Stomach smooth muscle (tissue), 2 donors: ENCODE measurements at regions not wholly inside any gene's neighbourhood (a gene's known extent, or its start where the extent isn't known, plus 50 kb on each side); places are given as distances from the start of the nearest gene placed in this dataset.

Experiments
- H3K27ac ChIP-seq: one replicate; pipeline ENCODE4 v1.7.0; 2013; ENCODE audit warnings: mild to moderate bottlenecking, low read length, inconsistent platforms
- H3K27me3 ChIP-seq, 2 donors: one replicate each; pipeline ENCODE4 v1.7.0; 2013; ENCODE audit warnings: low read length in 2 of 2; ENCODE audit not compliant: insufficient read depth in 2 of 2, control insufficient read depth in 1 of 2
- H3K36me3 ChIP-seq, 2 donors: one replicate each; pipeline ENCODE4 v1.7.0; 2013; ENCODE audit warnings: low read length in 2 of 2; ENCODE audit not compliant: control insufficient read depth in 2 of 2, insufficient read depth in 2 of 2
- H3K4me1 ChIP-seq: one replicate; pipeline ENCODE4 v1.7.0; 2013; ENCODE audit warnings: low read length; ENCODE audit not compliant: control insufficient read depth, insufficient read depth
- H3K4me3 ChIP-seq, 2 donors: one replicate each; pipeline ENCODE4 v1.7.0; 2013; ENCODE audit warnings: low read length in 2 of 2
- H3K9ac ChIP-seq, 2 donors: one replicate each; pipeline ENCODE4 v1.7.0; 2013; ENCODE audit warnings: low read length in 2 of 2, mild to moderate bottlenecking in 1 of 2
- H3K9me3 ChIP-seq, 2 donors: one replicate each; pipeline ENCODE4 v1.7.0; 2013; ENCODE audit warnings: low read length in 2 of 2; ENCODE audit not compliant: control insufficient read depth in 2 of 2
- donor health status: healthy.
- donor health status: Pancreatic carcinoma.

GRCh38 chr1:4877426-4877825 is 223.0 kb downstream of the AJAP1 start:
- peaks cover 2 to 3% of the 10 kb centered on the region in 2 donors for H3K27me3 ChIP-seq

DNA sequence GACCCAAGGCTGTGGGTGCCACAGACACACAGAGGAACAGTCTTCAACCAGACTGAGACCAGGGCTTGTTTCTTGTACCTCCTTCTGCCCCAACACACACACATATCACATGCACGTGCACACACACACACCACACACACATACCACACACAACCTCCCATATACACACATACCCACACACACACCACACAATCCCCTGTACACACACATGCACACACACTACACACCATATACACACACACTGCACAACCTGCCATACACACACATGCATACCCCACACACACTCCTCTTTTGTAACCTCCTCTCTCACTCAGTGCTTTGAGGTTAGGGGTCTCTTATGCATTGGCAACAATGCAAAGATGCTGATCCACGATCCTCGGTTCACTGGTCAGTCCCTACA is 217.0 kb downstream of the AJAP1 start:
- H3K4me3 ChIP-seq = no peak overlapping the region
- no peaks in the 10 kb centered on the region for H3K36me3 ChIP-seq
- H3K27me3 ChIP-seq = no peaks in the 10 kb centered on the region
- no peaks in the 10 kb centered on the region for H3K4me1 ChIP-seq
- no peak overlapping the region for H3K27ac ChIP-seq
- peaks cover 2 to 4% of the 10 kb centered on the region in 2 donors for H3K9me3 ChIP-seq
- no peak overlapping the region for H3K9ac ChIP-seq

More at GRCh38 chr1:4877426-4877825, 223.0 kb downstream of the AJAP1 start:
- Histone ChIP-seq H3K9me3 (peaks cover 0 to 6% of the 10 kb centered on the region in 2 donors), H3K27ac (no peak overlapping the region), H3K36me3 (no peaks in the 10 kb centered on the region), H3K4me1 (no peaks in the 10 kb centered on the region), H3K4me3 (no peak overlapping the region), H3K9ac (no peak overlapping the region)

DNA sequence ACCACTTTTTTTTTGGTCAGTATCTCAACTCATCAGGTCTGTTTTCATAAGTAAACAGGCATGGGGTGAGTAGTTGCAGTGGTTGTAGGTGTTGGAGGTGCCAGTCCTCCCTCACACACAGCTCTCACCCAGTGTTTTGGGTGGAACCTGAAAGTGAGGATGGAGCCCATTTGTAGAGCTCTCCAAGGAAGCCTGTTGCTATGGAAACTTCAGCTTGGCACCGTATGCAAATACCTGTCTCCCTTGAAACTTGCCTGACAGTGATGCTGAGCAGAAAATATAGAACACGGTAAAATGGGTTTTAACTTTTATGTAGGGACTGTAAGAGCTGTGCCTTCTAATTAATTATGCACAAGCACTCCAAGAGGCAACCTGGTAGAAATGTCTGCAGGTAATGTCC is 214.1 kb downstream of the AJAP1 start:
- H3K9ac ChIP-seq = no peak overlapping the region
- H3K4me3 ChIP-seq = no peak overlapping the region
- H3K4me1 ChIP-seq = no peaks in the 10 kb centered on the region
- H3K27ac ChIP-seq = no peak overlapping the region
- H3K36me3 ChIP-seq = no peaks in the 10 kb centered on the region
- peaks cover 0 to 4% of the 10 kb centered on the region in 2 donors for H3K9me3 ChIP-seq
- H3K27me3 ChIP-seq = no peaks in the 10 kb centered on the region

DNA sequence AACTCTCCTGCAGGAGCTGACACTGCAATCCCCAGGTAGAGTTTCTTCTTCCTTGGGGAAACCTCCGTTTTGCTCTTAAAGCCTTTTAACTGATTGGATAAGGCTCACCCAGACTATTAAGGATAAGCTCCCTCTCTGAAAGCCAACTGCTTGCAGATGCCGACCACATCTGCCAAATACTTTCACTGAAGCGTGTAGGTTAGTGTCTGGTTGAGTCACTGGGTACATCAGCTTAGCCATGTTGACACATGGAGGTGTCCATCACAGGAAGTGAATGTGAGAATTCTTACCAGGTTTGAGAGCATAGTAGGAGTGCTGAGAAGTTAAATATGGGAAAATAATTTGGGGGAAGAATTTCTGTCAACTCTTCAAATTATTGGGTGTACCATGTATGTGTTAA is 202.0 kb downstream of the AJAP1 start:
- Histone ChIP-seq H3K4me3 (no peak overlapping the region), H3K9me3 (no peaks in the 10 kb centered on the region), H3K9ac (no peak overlapping the region), H3K4me1 (no peaks in the 10 kb centered on the region), H3K27me3 (peaks cover 0 to 2% of the 10 kb centered on the region in 2 donors), H3K27ac (no peak overlapping the region), H3K36me3 (no peaks in the 10 kb centered on the region)

DNA sequence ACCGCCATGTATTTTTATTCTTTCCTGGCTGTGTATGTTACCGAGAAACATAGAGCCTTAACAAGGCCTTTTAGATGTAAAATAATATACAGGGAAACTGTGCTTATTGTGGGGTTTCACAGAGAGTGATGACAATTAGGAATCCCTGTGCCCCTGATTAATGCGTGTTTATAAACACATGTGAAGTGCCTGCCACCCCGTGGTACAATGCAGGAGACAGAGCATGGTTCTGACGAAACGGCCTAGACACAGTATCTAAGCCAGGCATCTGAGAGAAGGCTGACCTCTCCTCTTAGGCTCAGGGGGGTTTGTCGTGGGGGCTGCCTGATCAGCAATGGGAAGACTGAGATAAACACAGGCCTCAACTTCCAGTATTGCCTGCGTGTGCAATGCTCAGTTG is 200.0 kb downstream of the AJAP1 start:
- H3K36me3 ChIP-seq = no peaks in the 10 kb centered on the region
- no peak overlapping the region for H3K27ac ChIP-seq
- no peaks in the 10 kb centered on the region for H3K4me1 ChIP-seq
- H3K27me3 ChIP-seq = peaks cover 0 to 2% of the 10 kb centered on the region in 2 donors
- H3K9me3 ChIP-seq = peaks cover 3 to 6% of the 10 kb centered on the region in 2 donors
- H3K9ac ChIP-seq = no peak overlapping the region
- H3K4me3 ChIP-seq = no peak overlapping the region

- Histone ChIP-seq H3K4me1 (no peaks in the 10 kb centered on the region), H3K27me3 (peaks cover 0 to 2% of the 10 kb centered on the region in 2 donors), H3K36me3 (no peaks in the 10 kb centered on the region), H3K9ac (no peak overlapping the region), H3K27ac (no peak overlapping the region), H3K4me3 (no peak overlapping the region), H3K9me3 (peaks cover 3 to 6% of the 10 kb centered on the region in 2 donors)
These were observed 199.5 kb downstream of the AJAP1 start for GRCh38 chr1:4853904-4854303.

DNA sequence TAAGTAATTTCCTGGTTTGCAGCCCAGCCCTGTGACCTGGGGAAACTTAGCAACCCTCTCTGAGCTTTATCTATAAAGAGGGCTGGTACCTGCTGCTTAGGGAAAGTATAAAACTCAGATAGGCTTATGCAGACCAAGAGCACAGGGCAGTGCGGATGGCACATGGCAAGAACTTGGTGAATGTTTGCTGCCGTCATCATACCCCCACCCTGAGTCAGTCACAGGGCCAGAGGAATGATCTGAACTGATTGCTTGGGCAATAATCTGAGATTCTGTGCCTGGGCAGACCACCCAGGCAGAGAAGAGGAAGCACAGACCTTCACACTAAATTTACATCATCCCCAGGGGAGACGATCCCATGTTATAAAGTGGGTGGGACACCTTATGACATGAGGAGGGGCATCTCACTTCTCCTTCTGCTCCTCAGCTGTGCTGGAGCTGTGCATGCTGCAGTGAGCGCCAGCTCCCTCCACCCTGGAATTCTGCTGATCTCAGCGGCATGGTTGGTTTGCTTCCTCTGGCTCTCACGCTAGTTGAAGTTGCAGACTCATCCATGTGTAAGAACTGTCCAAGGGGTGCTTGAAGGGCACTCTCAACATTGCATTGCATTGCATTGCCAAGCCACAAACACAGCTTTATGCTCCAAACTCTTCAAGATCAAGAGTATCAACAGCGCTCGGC is 197.1 kb downstream of the AJAP1 start:
- Histone ChIP-seq H3K4me1 (no peaks in the 10 kb centered on the region), H3K9ac (no peak overlapping the region), H3K36me3 (no peaks in the 10 kb centered on the region), H3K4me3 (no peak overlapping the region), H3K27ac (no peak overlapping the region), H3K27me3 (peaks cover 0 to 2% of the 10 kb centered on the region in 2 donors), H3K9me3 (peaks cover 3 to 6% of the 10 kb centered on the region in 2 donors)

DNA sequence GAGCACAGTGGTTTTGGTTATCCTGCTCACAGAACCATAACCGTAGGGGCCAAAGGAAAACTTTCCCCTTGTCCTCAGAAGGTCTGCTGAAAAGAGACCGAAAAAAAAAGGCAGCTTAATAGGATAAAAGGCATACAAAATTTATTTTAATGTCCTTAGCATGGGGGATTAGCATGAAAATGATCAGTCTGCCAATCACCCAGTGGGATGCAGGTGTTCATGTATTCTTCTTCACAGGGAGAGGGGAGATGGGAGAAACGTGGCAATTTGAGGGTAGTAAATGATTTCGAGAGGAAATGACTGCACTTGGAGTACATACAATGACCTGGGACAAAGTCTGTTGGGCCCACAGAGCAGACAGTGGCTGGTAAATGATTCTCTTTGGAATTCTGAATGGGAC is 194.0 kb downstream of the AJAP1 start:
- H3K9me3 ChIP-seq = peaks cover 3 to 6% of the 10 kb centered on the region in 2 donors
- no peak overlapping the region for H3K27ac ChIP-seq
- peaks cover 0 to 2% of the 10 kb centered on the region in 2 donors for H3K27me3 ChIP-seq
- no peaks in the 10 kb centered on the region for H3K36me3 ChIP-seq
- no peak overlapping the region for H3K9ac ChIP-seq
- no peak overlapping the region for H3K4me3 ChIP-seq
- H3K4me1 ChIP-seq = no peaks in the 10 kb centered on the region

- Histone ChIP-seq H3K36me3 (no peaks in the 10 kb centered on the region), H3K4me3 (no peak overlapping the region), H3K9ac (no peak overlapping the region), H3K27ac (no peak overlapping the region), H3K4me1 (no peaks in the 10 kb centered on the region), H3K27me3 (peaks cover 0 to 2% of the 10 kb centered on the region in 2 donors), H3K9me3 (peaks cover 3 to 6% of the 10 kb centered on the region in 2 donors)
These were observed 193.3 kb downstream of the AJAP1 start for GRCh38 chr1:4847711-4848110.
